ENCODE measurements at regions not wholly inside any gene's neighbourhood (a gene's known extent, or its start where the extent isn't known, plus 50 kb on each side); places are given as distances from the start of the nearest gene placed in this dataset.

DNA sequence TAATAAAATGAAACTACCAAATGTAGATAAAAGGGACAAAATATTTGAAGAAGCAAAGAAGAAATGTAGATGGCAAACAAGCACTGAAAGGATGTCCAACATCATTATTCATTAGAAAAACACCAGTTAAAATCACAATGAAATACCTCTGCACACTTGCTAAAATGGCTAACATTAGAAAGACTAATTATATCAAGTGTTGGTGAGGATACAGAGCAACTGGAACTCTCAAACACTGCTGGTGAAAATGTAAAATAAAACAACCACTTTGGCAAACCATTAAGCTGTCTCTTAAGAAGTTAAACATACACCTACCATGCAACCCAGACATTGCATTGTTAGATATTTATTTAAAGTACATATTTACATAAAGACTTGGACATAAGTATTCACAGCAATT is 138.6 kb upstream of the FGGY start:
- TF ChIP-seq, protein P1, sequence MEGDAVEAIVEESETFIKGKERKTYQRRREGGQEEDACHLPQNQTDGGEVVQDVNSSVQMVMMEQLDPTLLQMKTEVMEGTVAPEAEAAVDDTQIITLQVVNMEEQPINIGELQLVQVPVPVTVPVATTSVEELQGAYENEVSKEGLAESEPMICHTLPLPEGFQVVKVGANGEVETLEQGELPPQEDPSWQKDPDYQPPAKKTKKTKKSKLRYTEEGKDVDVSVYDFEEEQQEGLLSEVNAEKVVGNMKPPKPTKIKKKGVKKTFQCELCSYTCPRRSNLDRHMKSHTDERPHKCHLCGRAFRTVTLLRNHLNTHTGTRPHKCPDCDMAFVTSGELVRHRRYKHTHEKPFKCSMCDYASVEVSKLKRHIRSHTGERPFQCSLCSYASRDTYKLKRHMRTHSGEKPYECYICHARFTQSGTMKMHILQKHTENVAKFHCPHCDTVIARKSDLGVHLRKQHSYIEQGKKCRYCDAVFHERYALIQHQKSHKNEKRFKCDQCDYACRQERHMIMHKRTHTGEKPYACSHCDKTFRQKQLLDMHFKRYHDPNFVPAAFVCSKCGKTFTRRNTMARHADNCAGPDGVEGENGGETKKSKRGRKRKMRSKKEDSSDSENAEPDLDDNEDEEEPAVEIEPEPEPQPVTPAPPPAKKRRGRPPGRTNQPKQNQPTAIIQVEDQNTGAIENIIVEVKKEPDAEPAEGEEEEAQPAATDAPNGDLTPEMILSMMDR (conservative IDR thresholded peaks at IDR 0.05; ENCODE audit: low read length), result no peak
- no peak for TF ChIP-seq EZH2phosphoT487 (IDR thresholded peaks at IDR 0.05; ENCODE audit: borderline replicate concordance)

Data from Loucy (cell line).